ENCODE measurements at regions not wholly inside any gene's neighbourhood (a gene's known extent, or its start where the extent isn't known, plus 50 kb on each side); places are given as distances from the start of the nearest gene placed in this dataset.

- ChIA-PET POLR2A (no interaction called here), CTCF (no interaction called here)
- Histone ChIP-seq H3K9ac (no peak overlapping the region), H3K4me3 (ENCODE audit: low read depth in 2 of 2, low read length in 1 of 2) (no peak overlapping the region), H3K4me1 (ENCODE audit: control insufficient read depth in 1 of 2, insufficient read depth in 2 of 2, low read depth in 1 of 2, low read length in 1 of 2) (no peaks in the 10 kb centered on the region), H4K20me1 (ENCODE audit: insufficient read depth) (no peaks in the 10 kb centered on the region), H2AFZ (ENCODE audit: low read depth) (no peak overlapping the region), H3K36me3 (replicated peaks in 1 of 2; ENCODE audit: control insufficient read depth in 1 of 2, insufficient read depth in 2 of 2, low read length in 1 of 2) (no peaks in the 10 kb centered on the region), H3K4me2 (no peak overlapping the region), H3K27ac (ENCODE audit: low read depth in 2 of 2, low read length in 1 of 2) (no peak overlapping the region), H3F3A (replicated peaks; ENCODE audit: insufficient read depth) (no peaks in the 10 kb centered on the region), H3K9me3 (no peaks in the 10 kb centered on the region), H3K9me2 (no peaks in the 10 kb centered on the region), H3K27me3 (ENCODE audit: insufficient read depth) (peaks cover 5% of the 10 kb centered on the region; the same call in 1 of the 2 replicates), H3K79me2 (ENCODE audit: insufficient read depth) (no peaks in the 10 kb centered on the region)
- no peak for TF ChIP-seq RXRA (IDR thresholded peaks at IDR 0.05; ENCODE audit: borderline replicate concordance, low read depth)
- no peak for TF ChIP-seq FOXM1 (IDR thresholded peaks at IDR 0.05; ENCODE audit: low read depth)
- no peak for TF ChIP-seq CHD2 (IDR thresholded peaks at IDR 0.05; ENCODE audit: low read length, partially characterized antibody)
- TF ChIP-seq NRF1 (IDR thresholded peaks at IDR 0.05; ENCODE audit: low read depth, low read length): no peak
- TF ChIP-seq ELF1 (IDR thresholded peaks at IDR 0.05): no peak
- TF ChIP-seq TAF1 (IDR thresholded peaks at IDR 0.05; ENCODE audit: borderline replicate concordance, low read depth, low read length): no peak
- TF ChIP-seq MXI1 (IDR thresholded peaks at IDR 0.05; ENCODE audit: low read depth, low read length): no peak
- TF ChIP-seq PBX3 (IDR thresholded peaks at IDR 0.05): no peak
- TF ChIP-seq IRF3 (IDR thresholded peaks at IDR 0.05; ENCODE audit: low read depth, low read length): no peak
- TF ChIP-seq RCOR1 (IDR thresholded peaks at IDR 0.05; ENCODE audit: low read length): no peak
- no peak for TF ChIP-seq MEF2A (IDR thresholded peaks at IDR 0.05; ENCODE audit: borderline replicate concordance, low read depth)
- no peak for TF ChIP-seq FOSL2 (IDR thresholded peaks at IDR 0.05; ENCODE audit: borderline replicate concordance, low read depth)
- no peak for TF ChIP-seq MAX (IDR thresholded peaks at IDR 0.05; ENCODE audit: low read depth)
- TF ChIP-seq EZH2phosphoT487 (IDR thresholded peaks at IDR 0.05; ENCODE audit: borderline replicate concordance, low read depth): no peak
- no peak for TF ChIP-seq FOXJ3 (CRISPR knock-in tag; IDR thresholded peaks at IDR 0.05)
- TF ChIP-seq NFIC (IDR thresholded peaks at IDR 0.05; ENCODE audit: borderline replicate concordance): no peak
- TF ChIP-seq SMC3 (IDR thresholded peaks at IDR 0.05; ENCODE audit: low read depth, low read length): no peak
- DNase-seq: no peak
Observed at GRCh38 chr4:66157594-66157993, 487.3 kb upstream of the EPHA5 start.

GRCh38 chr4:66130042-66130441, 459.8 kb upstream of the EPHA5 start:
- H3K9me3 ChIP-seq: no peaks in the 10 kb centered on the region
- no peak for DNase-seq
- no peaks in the 10 kb centered on the region for H4K20me1 ChIP-seq (ENCODE audit: insufficient read depth)
- POLR2A ChIA-PET: no interaction called here
- H3K4me3 ChIP-seq (ENCODE audit: low read depth in 2 of 2, low read length in 1 of 2): no peak overlapping the region
- no peak overlapping the region for H3K4me2 ChIP-seq
- H3F3A ChIP-seq (replicated peaks; ENCODE audit: insufficient read depth): no peaks in the 10 kb centered on the region
- CTCF ChIA-PET: no interaction called here
- H3K79me2 ChIP-seq (ENCODE audit: insufficient read depth): no peaks in the 10 kb centered on the region
- H3K27ac ChIP-seq (ENCODE audit: low read depth in 2 of 2, low read length in 1 of 2): no peak overlapping the region
- WGBS (ENCODE audit: low lambda C conversion rate): 16% methylated on average over 6 of the region's 6 CpGs
- no peaks in the 10 kb centered on the region for H3K4me1 ChIP-seq (ENCODE audit: control insufficient read depth in 1 of 2, insufficient read depth in 2 of 2, low read depth in 1 of 2, low read length in 1 of 2)
- H3K27me3 ChIP-seq (ENCODE audit: insufficient read depth): no peaks in the 10 kb centered on the region
- TF ChIP-seq RCOR1 (IDR thresholded peaks at IDR 0.05; ENCODE audit: low read length) (no peak), CHD2 (IDR thresholded peaks at IDR 0.05; ENCODE audit: low read length, partially characterized antibody) (no peak), POLR2AphosphoS5 (IDR thresholded peaks at IDR 0.05; ENCODE audit: low read depth, low read length) (no peak), TEAD4 (IDR thresholded peaks at IDR 0.05; ENCODE audit: borderline replicate concordance, insufficient read depth) (no peak), TAF1 (IDR thresholded peaks at IDR 0.05; ENCODE audit: borderline replicate concordance, low read depth, low read length) (no peak), JUND (IDR thresholded peaks at IDR 0.05) (no peak), GABPA (IDR thresholded peaks at IDR 0.05; ENCODE audit: low read depth) (no peak), CTCF (IDR thresholded peaks at IDR 0.05) (no peak), RFX5 (IDR thresholded peaks at IDR 0.05; ENCODE audit: low read length) (no peak), GATA2 (CRISPR knock-in tag; IDR thresholded peaks at IDR 0.05) (no peak), ELF1 (IDR thresholded peaks at IDR 0.05) (no peak), MAX (IDR thresholded peaks at IDR 0.05; ENCODE audit: low read depth) (no peak)
- no peaks in the 10 kb centered on the region; the same call in 1 of the 2 replicates for H3K9me2 ChIP-seq
- no peaks in the 10 kb centered on the region for H3K36me3 ChIP-seq (replicated peaks in 1 of 2; ENCODE audit: control insufficient read depth in 1 of 2, insufficient read depth in 2 of 2, low read length in 1 of 2)
- no peak overlapping the region for H3K9ac ChIP-seq
- H2AFZ ChIP-seq (ENCODE audit: low read depth): no peak overlapping the region

All from SK-N-SH (cell line).